Upper lobe of left lung (tissue), 4 donors: ENCODE measurements at regions not wholly inside any gene's neighbourhood (a gene's known extent, or its start where the extent isn't known, plus 50 kb on each side); places are given as distances from the start of the nearest gene placed in this dataset.
"Not testable (repeated sequence)": the region's sequence is repeated elsewhere in the genome, so short reads cannot be mapped to it uniquely, and the experiment has no call there.

ENCODE experiments used
- POLR2A ChIP-seq, 4 donors: fragments of 450-650 bp; IDR thresholded peaks; one replicate each; pipeline ENCODE4 v1.5.1; 2016 to 2017; ENCODE audit warnings: antibody characterized with exemption in 4 of 4, mild to moderate bottlenecking in 2 of 4
- POLR2AphosphoS5 ChIP-seq, 2 donors: sonication (generic); formaldehyde crosslinking; IDR thresholded peaks; one replicate each; pipeline ENCODE4 v1.5.1; 2017; ENCODE audit warnings: antibody characterized with exemption in 2 of 2
- TF ChIP-seq, protein P1 (sequence below), 6 experiments: fragments of 450-650 bp in 4 of 6; fragments of 200-600 bp in 2 of 6; sonication (generic) in 2 of 6; IDR thresholded peaks; one replicate each; pipeline ENCODE4 v1.5.1; 2016 to 2019; ENCODE audit warnings: antibody characterized with exemption in 6 of 6

DNA sequence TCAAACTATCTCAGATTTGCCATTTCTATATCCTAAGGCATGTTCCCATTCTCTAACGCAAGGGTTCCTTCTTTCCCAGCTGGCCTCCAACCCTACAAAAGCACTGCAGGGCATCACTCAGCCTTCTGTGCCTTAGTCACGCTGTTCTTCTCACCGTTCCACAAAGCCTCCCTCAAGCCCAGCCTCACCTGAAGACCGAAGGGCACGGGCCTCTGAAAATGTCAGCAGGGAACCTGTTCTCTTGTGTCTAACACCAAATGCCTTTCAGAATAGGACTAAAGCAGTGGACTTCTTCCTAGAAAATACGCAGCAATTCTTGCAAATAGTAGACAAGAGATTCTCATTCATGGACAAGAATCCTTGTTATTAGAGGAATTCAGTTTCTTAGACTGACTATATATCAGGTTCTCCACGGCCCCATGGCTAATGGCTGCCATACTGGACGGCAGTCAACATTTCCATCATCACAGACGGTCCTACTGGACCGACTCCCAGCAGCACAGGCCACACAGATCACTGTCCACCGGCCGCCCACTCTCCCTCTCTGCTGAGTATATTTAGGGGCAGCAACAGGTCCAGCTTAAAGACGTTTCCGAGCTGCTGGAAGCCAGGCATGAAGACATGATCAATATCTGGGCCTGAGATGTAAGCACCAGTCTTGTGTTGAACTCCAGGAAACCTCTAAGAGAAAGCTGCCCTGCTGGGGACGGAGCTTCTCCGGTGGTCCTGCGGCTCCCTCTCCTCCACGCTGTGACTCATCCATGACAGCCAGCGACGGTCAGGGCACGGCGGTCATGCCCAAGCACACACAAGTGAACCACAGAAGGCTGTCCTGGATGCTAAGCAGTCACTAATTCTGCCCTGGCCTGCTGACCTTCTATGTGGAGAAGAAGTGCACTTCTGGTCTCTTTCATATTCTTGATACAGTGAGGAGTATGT is 61.8 kb upstream of the TNK2 start:
- TF ChIP-seq, protein P1, sequence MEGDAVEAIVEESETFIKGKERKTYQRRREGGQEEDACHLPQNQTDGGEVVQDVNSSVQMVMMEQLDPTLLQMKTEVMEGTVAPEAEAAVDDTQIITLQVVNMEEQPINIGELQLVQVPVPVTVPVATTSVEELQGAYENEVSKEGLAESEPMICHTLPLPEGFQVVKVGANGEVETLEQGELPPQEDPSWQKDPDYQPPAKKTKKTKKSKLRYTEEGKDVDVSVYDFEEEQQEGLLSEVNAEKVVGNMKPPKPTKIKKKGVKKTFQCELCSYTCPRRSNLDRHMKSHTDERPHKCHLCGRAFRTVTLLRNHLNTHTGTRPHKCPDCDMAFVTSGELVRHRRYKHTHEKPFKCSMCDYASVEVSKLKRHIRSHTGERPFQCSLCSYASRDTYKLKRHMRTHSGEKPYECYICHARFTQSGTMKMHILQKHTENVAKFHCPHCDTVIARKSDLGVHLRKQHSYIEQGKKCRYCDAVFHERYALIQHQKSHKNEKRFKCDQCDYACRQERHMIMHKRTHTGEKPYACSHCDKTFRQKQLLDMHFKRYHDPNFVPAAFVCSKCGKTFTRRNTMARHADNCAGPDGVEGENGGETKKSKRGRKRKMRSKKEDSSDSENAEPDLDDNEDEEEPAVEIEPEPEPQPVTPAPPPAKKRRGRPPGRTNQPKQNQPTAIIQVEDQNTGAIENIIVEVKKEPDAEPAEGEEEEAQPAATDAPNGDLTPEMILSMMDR (IDR thresholded peaks at IDR 0.05) = not testable (repeated sequence)
- TF ChIP-seq POLR2AphosphoS5, POLR2A (IDR thresholded peaks at IDR 0.05): not testable (repeated sequence)
